ENCODE measurements at regions not wholly inside any gene's neighbourhood (a gene's known extent, or its start where the extent isn't known, plus 50 kb on each side); places are given as distances from the start of the nearest gene placed in this dataset.

- peak; percentile 19 for DNase-seq
Measured at GRCh38 chr4:14049946-14050345, 422.4 kb upstream of the BOD1L1 start.

GRCh38 chr4:14053291-14053690, 425.8 kb upstream of the BOD1L1 start:
- no peak for DNase-seq

GRCh38 chr4:14054391-14054790, 426.9 kb upstream of the BOD1L1 start:
- peak; percentile 20 for DNase-seq

GRCh38 chr4:14059006-14059405, 431.5 kb upstream of the BOD1L1 start:
- DNase-seq: peak; percentile 10

- no peak for DNase-seq
Measured at GRCh38 chr4:14064984-14065383, 437.5 kb upstream of the BOD1L1 start.

- no peak for DNase-seq
Measured at GRCh38 chr4:14065406-14065805, 437.9 kb upstream of the BOD1L1 start.

GRCh38 chr4:14066979-14067378, 439.5 kb upstream of the BOD1L1 start:
- no peak for DNase-seq

- no peak for DNase-seq
Measured at GRCh38 chr4:14069886-14070285, 442.4 kb upstream of the BOD1L1 start.

GRCh38 chr4:14070289-14070880, 442.9 kb upstream of the BOD1L1 start:
- DNase-seq: no peak

GRCh38 chr4:14072506-14072905, 445.0 kb upstream of the BOD1L1 start:
- no peak for DNase-seq

- no peak for DNase-seq
Measured at GRCh38 chr4:14076776-14077175, 449.3 kb upstream of the BOD1L1 start.

- peak; percentile 39 for DNase-seq
Measured at GRCh38 chr4:14078326-14078725, 450.8 kb upstream of the BOD1L1 start.

GRCh38 chr4:14079601-14080000, 452.1 kb upstream of the BOD1L1 start:
- DNase-seq: no peak

- no peak for DNase-seq
Measured at GRCh38 chr4:14083150-14083549, 455.6 kb upstream of the BOD1L1 start.

GRCh38 chr4:14084598-14084997, 457.1 kb upstream of the BOD1L1 start:
- no peak for DNase-seq

- no peak for DNase-seq
Measured at GRCh38 chr4:14087459-14087858, 459.9 kb upstream of the BOD1L1 start.

GRCh38 chr4:14087921-14088320, 460.4 kb upstream of the BOD1L1 start:
- no peak for DNase-seq

- DNase-seq: no peak
Measured at GRCh38 chr4:14091531-14091930, 464.0 kb upstream of the BOD1L1 start.

GRCh38 chr4:14091966-14092365, 464.4 kb upstream of the BOD1L1 start:
- peak; percentile 43 for DNase-seq

GRCh38 chr4:14092741-14093140, 465.2 kb upstream of the BOD1L1 start:
- no peak for DNase-seq

GRCh38 chr4:14095831-14096230, 468.3 kb upstream of the BOD1L1 start:
- peak; percentile 69 for DNase-seq

GRCh38 chr4:14096396-14096965, 469.0 kb upstream of the BOD1L1 start:
- peak; percentile 92 for DNase-seq

- DNase-seq: no peak
Measured at GRCh38 chr4:14100349-14100748, 472.8 kb upstream of the BOD1L1 start.

GRCh38 chr4:14110407-14110806, 482.9 kb upstream of the BOD1L1 start:
- peak; percentile 79 for DNase-seq

- peak; percentile 73 for DNase-seq
Measured at GRCh38 chr4:14111730-14112181, 484.2 kb upstream of the BOD1L1 start.

All from fibroblast of skin of back (primary cell).